ENCODE measurements at regions not wholly inside any gene's neighbourhood (a gene's known extent, or its start where the extent isn't known, plus 50 kb on each side); places are given as distances from the start of the nearest gene placed in this dataset.

- DNase-seq (ENCODE audit: extremely low read depth, insufficient read length): no peak
- no peak overlapping the region; the same call in 1 of the 2 replicates for H3K4me3 ChIP-seq (replicated peaks; ENCODE audit: low read depth, low read length)
- no peak for TF ChIP-seq CTCF (IDR thresholded peaks at IDR 0.05; ENCODE audit: insufficient read depth, low read length, poor library complexity, severe bottlenecking)
- no peaks in the 10 kb centered on the region for H3K27me3 ChIP-seq (replicated peaks; ENCODE audit: control insufficient read depth, insufficient read depth, low read length)
- no peaks in the 10 kb centered on the region for H3K36me3 ChIP-seq (ENCODE audit: control insufficient read depth, insufficient read depth, low read length)
These were observed 364.5 kb upstream of the CDH2 start for GRCh38 chr18:28541276-28541930.

- no peaks in the 10 kb centered on the region for H3K36me3 ChIP-seq (ENCODE audit: control insufficient read depth, insufficient read depth, low read length)
- no peak for TF ChIP-seq CTCF (IDR thresholded peaks at IDR 0.05; ENCODE audit: insufficient read depth, low read length, poor library complexity, severe bottlenecking)
- H3K4me3 ChIP-seq (replicated peaks; ENCODE audit: low read depth, low read length): no peak overlapping the region
- no peaks in the 10 kb centered on the region for H3K27me3 ChIP-seq (replicated peaks; ENCODE audit: control insufficient read depth, insufficient read depth, low read length)
- no peak for DNase-seq (ENCODE audit: extremely low read depth, insufficient read length)
These were observed 352.7 kb upstream of the CDH2 start for GRCh38 chr18:28529644-28530043.

GRCh38 chr18:28526196-28526595 is 349.3 kb upstream of the CDH2 start:
- no peaks in the 10 kb centered on the region for H3K27me3 ChIP-seq (replicated peaks; ENCODE audit: control insufficient read depth, insufficient read depth, low read length)
- no peak for TF ChIP-seq CTCF (IDR thresholded peaks at IDR 0.05; ENCODE audit: insufficient read depth, low read length, poor library complexity, severe bottlenecking)
- H3K36me3 ChIP-seq (ENCODE audit: control insufficient read depth, insufficient read depth, low read length): no peaks in the 10 kb centered on the region
- no peak for DNase-seq (ENCODE audit: extremely low read depth, insufficient read length)
- no peak overlapping the region for H3K4me3 ChIP-seq (replicated peaks; ENCODE audit: low read depth, low read length)

- DNase-seq (ENCODE audit: extremely low read depth, insufficient read length): no peak
- H3K27me3 ChIP-seq (replicated peaks; ENCODE audit: control insufficient read depth, insufficient read depth, low read length): no peaks in the 10 kb centered on the region
- no peak for TF ChIP-seq CTCF (IDR thresholded peaks at IDR 0.05; ENCODE audit: insufficient read depth, low read length, poor library complexity, severe bottlenecking)
- H3K4me3 ChIP-seq (replicated peaks; ENCODE audit: low read depth, low read length): no peak overlapping the region
- no peaks in the 10 kb centered on the region for H3K36me3 ChIP-seq (ENCODE audit: control insufficient read depth, insufficient read depth, low read length)
These were observed 347.0 kb upstream of the CDH2 start for GRCh38 chr18:28523758-28524475.

- H3K4me3 ChIP-seq (replicated peaks; ENCODE audit: low read depth, low read length): no peak overlapping the region
- DNase-seq (ENCODE audit: extremely low read depth, insufficient read length): no peak
- TF ChIP-seq CTCF (IDR thresholded peaks at IDR 0.05; ENCODE audit: insufficient read depth, low read length, poor library complexity, severe bottlenecking): no peak
- no peaks in the 10 kb centered on the region for H3K36me3 ChIP-seq (ENCODE audit: control insufficient read depth, insufficient read depth, low read length)
- no peaks in the 10 kb centered on the region for H3K27me3 ChIP-seq (replicated peaks; ENCODE audit: control insufficient read depth, insufficient read depth, low read length)
These were observed 345.3 kb upstream of the CDH2 start for GRCh38 chr18:28522236-28522635.
